HG03280 (cell line): ENCODE measurements at regions not wholly inside any gene's neighbourhood (a gene's known extent, or its start where the extent isn't known, plus 50 kb on each side); places are given as distances from the start of the nearest gene placed in this dataset.

ENCODE experiments used
- ATAC-seq: cut with Tn5 transposase; IDR thresholded peaks from one replicate; pipeline ENCODE4 v1.9.1; 2021; ENCODE audit warnings: mild to moderate bottlenecking, moderate library complexity; ENCODE audit not compliant: unreplicated experiment

GRCh38 chr16:85476389-85476788 is 136.7 kb upstream of the GSE1 start:
- ATAC-seq = no peak

- no peak for ATAC-seq
These were observed 135.2 kb upstream of the GSE1 start for GRCh38 chr16:85477801-85478363.

GRCh38 chr16:85479972-85480726 is 133.0 kb upstream of the GSE1 start:
- no peak for ATAC-seq

DNA sequence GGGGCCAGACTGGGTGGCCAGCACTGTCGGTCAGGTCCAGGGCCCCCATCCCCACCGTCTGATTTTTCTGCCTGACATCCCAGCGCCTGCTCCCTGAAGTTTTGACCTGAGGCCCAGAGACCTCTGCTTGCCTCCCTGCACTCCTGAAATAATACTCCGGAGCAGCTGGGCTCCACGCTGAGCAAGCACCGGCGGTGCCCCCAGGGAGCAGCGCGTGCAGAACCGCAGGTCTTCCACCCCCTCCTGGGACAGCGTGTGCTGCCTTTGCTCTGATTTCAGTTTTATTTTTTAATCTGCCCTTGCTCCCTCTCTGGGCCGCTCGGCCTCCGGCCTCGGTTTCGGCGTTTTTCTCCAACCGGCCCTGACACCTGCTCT is 132.4 kb upstream of the GSE1 start:
- ATAC-seq = no peak

DNA sequence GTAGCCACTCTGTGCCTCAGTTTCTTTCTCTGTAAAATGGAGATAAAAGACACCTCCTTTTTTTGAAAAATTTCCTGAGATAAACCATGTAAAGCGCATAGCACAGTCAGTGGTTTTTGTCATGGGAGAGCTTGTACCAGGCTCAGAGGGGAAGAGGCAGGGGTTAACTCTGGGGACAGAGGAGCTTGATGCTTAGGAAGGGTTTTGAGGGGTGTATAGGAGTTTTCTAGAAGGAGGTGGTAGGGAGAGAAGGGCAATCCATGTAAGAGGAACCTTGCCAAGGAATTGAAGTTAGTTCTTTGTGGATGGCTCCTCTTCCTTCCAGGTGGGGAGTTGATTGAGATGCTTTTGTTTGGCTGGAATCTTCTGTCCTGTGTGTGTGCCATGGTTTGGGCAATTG is 131.9 kb upstream of the GSE1 start:
- no peak for ATAC-seq

DNA sequence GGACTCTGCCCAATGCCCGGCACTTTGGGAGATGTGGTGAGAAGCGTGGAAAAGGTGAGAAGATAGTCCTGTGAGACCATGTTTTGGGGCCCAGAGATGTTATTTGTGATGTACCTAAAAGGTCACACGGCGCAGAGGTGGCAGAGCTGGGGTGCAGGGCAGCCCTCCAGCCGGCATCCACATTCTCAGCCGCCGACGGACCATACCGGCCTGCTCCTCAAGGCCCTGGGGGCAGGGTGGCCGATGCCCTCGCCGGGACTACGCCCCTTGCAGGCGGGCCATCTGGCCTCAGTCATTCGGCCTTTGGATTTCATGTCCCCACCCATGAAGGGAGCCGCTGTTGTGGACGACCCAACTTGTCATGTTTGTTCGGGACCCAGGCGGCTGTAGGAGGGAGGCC is 131.4 kb upstream of the GSE1 start:
- no peak for ATAC-seq

DNA sequence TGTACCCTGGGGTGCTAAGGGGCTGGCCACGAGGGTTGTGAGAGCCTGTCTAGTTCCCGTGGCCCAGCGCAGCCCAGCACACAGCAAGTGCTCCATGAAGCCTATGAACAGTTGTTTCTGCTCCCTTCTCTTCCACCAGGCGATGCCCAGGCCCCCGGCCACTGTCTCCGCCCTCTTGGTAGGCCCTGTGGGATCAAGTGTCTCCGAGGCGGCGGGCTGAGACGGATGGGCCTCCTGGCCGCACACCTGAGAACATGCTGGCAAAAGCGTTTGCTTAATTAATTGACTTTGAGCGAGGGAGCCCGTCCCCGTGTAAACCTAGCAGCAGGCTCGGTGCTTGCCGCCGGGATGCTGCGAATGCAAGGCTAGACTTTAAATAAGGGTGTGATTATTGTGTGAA is 129.7 kb upstream of the GSE1 start:
- ATAC-seq = no peak

DNA sequence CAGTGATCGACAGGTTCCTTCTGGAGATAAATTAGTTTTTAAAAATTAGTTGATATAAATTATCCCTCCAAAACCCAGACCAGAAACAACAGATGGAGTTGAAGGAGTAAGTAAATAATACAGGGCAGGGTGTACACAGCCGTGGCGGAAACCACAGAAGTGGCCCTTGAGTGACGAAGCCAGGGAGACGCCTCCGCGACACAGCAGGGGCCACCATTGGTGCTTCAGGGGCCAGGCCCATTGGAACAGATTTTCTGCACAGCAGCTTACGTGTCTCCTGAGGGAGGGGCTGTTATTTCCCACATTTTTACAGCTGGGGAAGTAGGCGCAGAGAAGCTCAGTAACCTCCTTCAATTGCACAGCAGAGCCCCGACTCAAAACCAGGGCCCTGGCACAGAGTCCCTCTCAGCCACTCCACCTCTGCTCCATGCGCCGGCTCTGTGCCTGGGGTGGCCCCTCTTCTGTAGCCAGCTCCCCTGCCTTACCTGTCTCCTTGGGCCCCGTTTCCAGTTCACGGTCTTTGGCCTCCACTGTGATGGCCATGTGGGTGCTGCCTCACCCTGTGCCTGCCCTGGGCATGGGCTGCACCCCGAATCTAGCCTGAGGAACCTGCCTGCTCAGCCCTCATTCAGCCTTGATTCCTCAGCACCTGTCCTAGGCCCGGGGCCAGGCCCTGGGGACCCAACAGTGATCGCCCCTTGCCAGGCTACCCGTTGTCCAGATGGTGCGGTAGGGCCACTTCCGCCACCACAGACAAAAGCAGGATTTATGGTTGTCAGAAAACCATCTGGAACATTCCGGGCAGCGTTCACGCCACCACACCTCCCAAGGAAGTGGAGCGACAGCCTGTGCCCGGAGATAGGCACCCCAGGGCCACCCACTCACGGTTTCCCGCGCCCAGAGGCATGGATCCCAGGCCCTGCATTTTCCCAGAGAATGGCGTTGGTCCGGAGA is 128.5 kb upstream of the GSE1 start:
- no peak for ATAC-seq

GRCh38 chr16:85485379-85485778 is 127.7 kb upstream of the GSE1 start:
- ATAC-seq = no peak

DNA sequence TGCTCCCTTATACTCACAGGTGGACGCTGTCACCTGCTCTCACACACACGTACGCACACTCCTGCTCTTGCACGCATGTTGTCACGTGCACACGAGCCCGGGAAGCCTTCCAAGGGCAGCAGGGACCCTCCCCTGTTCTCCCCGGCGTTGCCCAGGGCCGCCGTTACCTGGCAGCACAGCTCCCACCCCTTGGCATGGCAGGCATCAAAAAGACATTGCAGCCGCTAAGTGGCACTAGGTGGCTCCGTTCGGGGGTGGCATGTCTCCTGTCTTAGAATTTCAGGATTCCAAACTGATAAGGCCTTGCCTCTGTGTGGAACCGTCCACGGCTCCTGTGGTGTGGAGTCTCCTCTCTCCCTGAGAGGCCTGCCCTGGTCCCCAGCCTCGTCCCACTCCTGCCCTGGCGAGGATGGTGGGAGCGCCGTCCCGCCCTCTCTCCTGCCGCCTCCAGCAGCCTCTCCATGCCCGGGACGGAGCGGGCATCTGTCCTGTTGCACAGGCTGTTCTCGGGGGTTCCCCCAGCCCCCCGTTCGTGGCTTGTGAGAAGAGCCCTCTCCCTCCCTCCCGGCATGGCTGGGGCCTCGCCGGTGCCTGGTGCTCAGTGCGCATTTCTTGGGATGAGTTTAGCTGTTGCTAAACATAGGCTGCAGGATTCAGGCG is 126.7 kb upstream of the GSE1 start:
- no peak for ATAC-seq

- ATAC-seq = no peak
These were observed 124.7 kb upstream of the GSE1 start for GRCh38 chr16:85488414-85488813.

- ATAC-seq = no peak
These were observed 122.6 kb upstream of the GSE1 start for GRCh38 chr16:85490407-85491057.

DNA sequence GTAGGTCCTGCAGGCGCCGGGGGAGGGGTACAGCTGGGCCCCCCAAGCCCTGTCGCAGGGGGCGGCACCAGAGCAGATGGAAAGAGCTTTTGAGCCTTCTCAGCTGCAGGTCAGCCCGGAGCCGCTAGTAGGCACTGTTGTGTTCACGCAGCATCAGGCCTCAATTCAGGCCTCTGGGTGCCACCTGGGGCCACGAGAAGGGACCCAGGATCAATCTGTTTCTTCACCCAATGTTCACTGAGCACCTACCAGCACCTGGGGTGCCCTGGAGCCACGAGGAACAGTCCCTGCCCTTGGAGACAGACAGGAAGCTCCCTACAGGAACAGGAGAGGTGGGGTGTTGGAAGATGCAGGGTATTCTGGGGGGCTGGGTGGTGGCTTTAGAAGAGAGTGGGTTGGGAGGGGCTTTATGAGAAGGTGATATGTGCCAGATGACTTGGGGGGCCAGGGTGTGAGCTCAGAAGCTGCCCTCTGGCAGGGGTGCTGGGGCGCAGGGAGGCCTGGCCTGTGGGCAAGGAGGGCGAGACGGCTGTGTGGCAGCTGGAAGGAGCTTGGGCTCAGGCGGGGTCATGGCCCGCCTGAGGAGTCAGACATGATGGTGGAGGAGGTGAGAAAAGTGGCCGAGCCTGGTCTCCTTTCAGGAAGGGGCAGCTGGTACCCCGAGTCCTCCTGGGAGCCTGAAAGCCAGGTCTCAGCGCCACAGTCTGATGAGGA is 121.9 kb upstream of the GSE1 start:
- no peak for ATAC-seq

GRCh38 chr16:85491798-85492294 is 121.3 kb upstream of the GSE1 start:
- ATAC-seq = no peak

DNA sequence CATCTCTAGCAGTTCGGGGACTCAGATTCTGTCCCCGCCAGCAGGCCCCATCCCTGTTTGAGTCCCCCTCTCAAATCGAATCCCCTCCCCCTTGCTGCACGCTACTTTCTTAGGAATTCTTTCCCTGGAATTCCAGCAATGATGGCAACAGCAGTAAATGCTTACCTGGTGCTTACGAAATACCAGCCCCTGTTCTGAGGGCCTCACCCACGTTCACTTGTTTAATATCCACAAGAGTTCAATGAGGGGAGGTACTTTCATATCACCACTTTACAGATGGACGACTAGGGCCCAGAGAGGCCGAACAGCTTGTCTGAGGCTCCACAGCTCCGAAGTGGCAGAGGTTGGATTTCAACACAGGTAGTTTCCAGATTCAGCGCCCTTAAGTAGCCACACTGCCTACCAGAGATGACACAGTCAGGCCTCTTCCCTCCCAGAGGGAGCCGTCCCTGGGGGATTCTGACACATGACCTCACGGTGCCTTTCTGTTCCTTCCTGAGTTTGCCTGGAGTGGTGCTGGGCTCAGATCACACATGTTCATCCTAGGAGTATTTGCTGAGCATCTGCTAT is 120.7 kb upstream of the GSE1 start:
- ATAC-seq = no peak

- no peak for ATAC-seq
These were observed 118.8 kb upstream of the GSE1 start for GRCh38 chr16:85494315-85494714.

DNA sequence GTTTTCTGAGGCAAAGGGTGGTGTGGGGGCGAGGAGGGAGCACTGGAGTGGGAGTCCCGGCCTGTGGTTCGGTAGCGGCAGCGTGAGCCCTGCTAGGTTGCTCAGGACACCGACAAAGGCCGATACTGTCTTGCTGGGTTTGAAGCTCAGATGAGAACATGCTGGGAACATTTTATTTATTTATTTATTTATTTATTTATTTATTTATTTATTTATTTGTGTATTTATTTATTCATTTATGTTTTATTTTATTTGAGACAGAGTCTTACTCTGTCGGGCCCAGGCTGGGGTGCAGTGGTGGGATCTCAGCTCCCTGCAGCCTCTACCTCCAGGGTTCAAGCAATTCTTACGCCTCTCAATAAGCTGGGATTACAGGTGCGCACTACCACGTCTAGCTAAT is 117.9 kb upstream of the GSE1 start:
- ATAC-seq = no peak

- no peak for ATAC-seq
These were observed 117.1 kb upstream of the GSE1 start for GRCh38 chr16:85495823-85496538.
